HepG2 (cell line): ENCODE measurements at regions not wholly inside any gene's neighbourhood (a gene's known extent, or its start where the extent isn't known, plus 50 kb on each side); places are given as distances from the start of the nearest gene placed in this dataset.

Source experiments
- ATAC-seq: fragments of 200-7000 bp; cut with Tn5 transposase; 3 replicates; pipeline ENCODE4 v1.9.1; 2020; ENCODE audit warnings: mild to moderate bottlenecking, moderate library complexity
- BruUV-seq: library from RNA; stranded (reverse); fragments of 400-500 nt; replicated peaks from 2 replicates; lab custom pipeline; 2021; lab: Mats Ljungman, UMichigan
- CTCF ChIA-PET: fragments of 300-600 bp; formaldehyde crosslinking; extraction: SDS; loops from one replicate; lab custom pipeline; 2021; ENCODE audit warnings: low total read pairs, inconsistent platforms, low intra/inter-chr PET ratio; lab: Yijun Ruan, JAX
- POLR2A ChIA-PET: fragments of 350-600 bp; sonication (Branson Sonifier 250); formaldehyde crosslinking; loops from one replicate; lab custom pipeline; 2020; ENCODE audit warnings: antibody characterized with exemption, inconsistent platforms; lab: Yijun Ruan, JAX
- DNase-seq: peaks from one replicate; pipeline ENCODE4 v3.0.0-alpha.2; 2015; ENCODE audit warnings: low spot score
- FAIRE-seq: peaks from 3 replicates; lab custom pipeline; 2011; peaks lifted over from hg19 to GRCh38; lab: Jason Lieb, UNC
- H2AFZ ChIP-seq: one replicate; pipeline ENCODE4 v1.6.1; 2011; ENCODE audit warnings: low read length, inconsistent platforms
- H3K27ac ChIP-seq: fragments of 300-600 bp; 3 replicates; pipeline ENCODE4 v1.8.0; 2011; ENCODE audit warnings: mixed run types, mild to moderate bottlenecking, mixed read lengths, low read length, inconsistent platforms; ENCODE audit not compliant: insufficient read depth; ENCODE audit errors: extremely low read length
- H3K27me3 ChIP-seq, 2 experiments: fragments of 200-600 bp in 1 of 2; 2 replicates in 1 of 2; 3 replicates in 1 of 2; pipeline versions ENCODE4 v1.6.0 to v1.8.0; 2011; ENCODE audit warnings: low read length in 2 of 2, mild to moderate bottlenecking in 2 of 2, moderate library complexity in 2 of 2, inconsistent platforms in 1 of 2; ENCODE audit not compliant: insufficient read depth in 2 of 2, control insufficient read depth in 1 of 2
- H3K36me3 ChIP-seq, 2 experiments: fragments of 200-600 bp in 1 of 2; replicated peaks in 1 of 2; 2 replicates in 1 of 2; 3 replicates in 1 of 2; pipeline versions ENCODE4 v1.5.1 to v1.8.0; 2011; ENCODE audit warnings: low read length in 2 of 2, inconsistent platforms in 1 of 2; ENCODE audit not compliant: insufficient read depth in 2 of 2, control insufficient read depth in 1 of 2
- H3K4me1 ChIP-seq: 2 replicates; pipeline ENCODE4 v1.5.1; 2012; ENCODE audit warnings: low read length, inconsistent platforms; ENCODE audit not compliant: insufficient read depth
- H3K4me2 ChIP-seq: 2 replicates; pipeline ENCODE4 v1.6.0; 2011; ENCODE audit warnings: low read depth, low read length, inconsistent platforms
- H3K4me3 ChIP-seq, 3 experiments: fragments of 200-600 bp in 1 of 3; sonication (generic), shearing (Covaris generic) in 1 of 3; replicated peaks in 1 of 3; 2 replicates each; pipeline ENCODE4 v1.5.1; 2011 to 2016; ENCODE audit warnings: low read length in 3 of 3, inconsistent platforms in 2 of 3, low read depth in 2 of 3, mild to moderate bottlenecking in 2 of 3, control low read depth in 1 of 3, mixed read lengths in 1 of 3; ENCODE audit not compliant: insufficient read depth in 1 of 3
- H3K79me2 ChIP-seq: one replicate; pipeline ENCODE4 v1.6.1; 2011; ENCODE audit warnings: low read length, inconsistent platforms; ENCODE audit not compliant: insufficient read depth
- H3K9ac ChIP-seq: 2 replicates; pipeline ENCODE4 v1.6.0; 2011; ENCODE audit warnings: mild to moderate bottlenecking, low read depth, low read length, inconsistent platforms; ENCODE audit not compliant: insufficient read depth
- H3K9me3 ChIP-seq: 2 replicates; pipeline ENCODE4 v1.5.1; 2012; ENCODE audit warnings: mild to moderate bottlenecking, low read length
- H4K20me1 ChIP-seq: 2 replicates; pipeline ENCODE4 v1.6.0; 2011; ENCODE audit warnings: inconsistent platforms, mild to moderate bottlenecking, low read length, moderate library complexity; ENCODE audit not compliant: insufficient read depth
- ATF3 ChIP-seq: sonication (generic); formaldehyde crosslinking; IDR thresholded peaks from 2 replicates; pipeline ENCODE4 v1.4.0; 2020; ENCODE audit warnings: missing genetic modification reagents
- CBX5 ChIP-seq: sonication (generic); formaldehyde crosslinking; IDR thresholded peaks from 2 replicates; pipeline ENCODE4 v1.4.0; 2020; ENCODE audit warnings: missing genetic modification reagents, borderline replicate concordance
- EHMT2 ChIP-seq: fragments of 200-600 bp; sonication (generic); IDR thresholded peaks from 2 replicates; pipeline ENCODE4 v1.7.0; 2017; ENCODE audit warnings: antibody characterized with exemption, low read depth, low read length, borderline replicate concordance
- LRRFIP1 ChIP-seq: sonication (generic); formaldehyde crosslinking; conservative IDR thresholded peaks from 2 replicates; pipeline ENCODE4 v1.4.0; 2020; ENCODE audit warnings: missing genetic modification reagents
- SMAD9 ChIP-seq: sonication (generic); formaldehyde crosslinking; IDR thresholded peaks from 2 replicates; pipeline ENCODE4 v1.5.1; 2020; ENCODE audit warnings: mild to moderate bottlenecking, missing genetic modification reagents
- SMC3 ChIP-seq: IDR thresholded peaks from 2 replicates; pipeline ENCODE4 v1.6.1; 2011; ENCODE audit warnings: low read length, improper control_type of control experiment
- ZC3H13 ChIP-seq: sonication (generic); formaldehyde crosslinking; IDR thresholded peaks from 2 replicates; pipeline ENCODE4 v1.8.1; 2023; ENCODE audit warnings: mild to moderate bottlenecking, missing genetic modification reagents, moderate library complexity
- ZNF282 ChIP-seq: fragments of 450-650 bp; IDR thresholded peaks from 2 replicates; pipeline ENCODE4 v1.6.1; 2018; ENCODE audit not compliant: partially characterized antibody
- ZNF75D ChIP-seq: sonication (generic); formaldehyde crosslinking; IDR thresholded peaks from 2 replicates; pipeline ENCODE4 v1.8.1; 2023; ENCODE audit warnings: missing genetic modification reagents, mild to moderate bottlenecking, borderline replicate concordance
- ZNF773 ChIP-seq: sonication (generic); formaldehyde crosslinking; IDR thresholded peaks from 2 replicates; pipeline ENCODE4 v1.4.0; 2020; ENCODE audit warnings: missing genetic modification reagents, borderline replicate concordance
- ZNF775 ChIP-seq: sonication (generic); formaldehyde crosslinking; IDR thresholded peaks from 2 replicates; pipeline ENCODE4 v1.4.0; 2020; ENCODE audit warnings: missing genetic modification reagents, mild to moderate bottlenecking, moderate library complexity, borderline replicate concordance
- ZSCAN30 ChIP-seq: sonication (generic); formaldehyde crosslinking; IDR thresholded peaks from 2 replicates; pipeline ENCODE4 v1.5.0; 2020; ENCODE audit warnings: mild to moderate bottlenecking, missing genetic modification reagents
- WGBS: methylation state at CpG from one replicate; pipeline ENCODE4 v1.1.6; 2017; ENCODE audit warnings: low lambda C conversion rate; 5-methylcytosine and 5-hydroxymethylcytosine counted together
- in situ Hi-C: cut with HindIII; loops from 2 replicates; pipeline ENCODE4 v1.10.0; 2017; ENCODE audit warnings: low pct_unique_long_range_greater_than_20kb; ENCODE audit not compliant: extremely low pct_ligation_motif_present
- intact Hi-C: fragments of 100-400 bp; cut with micrococcal nuclease; formaldehyde crosslinking; loops from one replicate; pipeline ENCODE4 v1.10.0; 2022; ENCODE audit not compliant: unreplicated experiment
- TF ChIP-seq, protein P1 (sequence below): sonication (generic); formaldehyde crosslinking; conservative IDR thresholded peaks from 2 replicates; pipeline ENCODE4 v1.4.0; 2020; ENCODE audit warnings: missing genetic modification reagents

DNA sequence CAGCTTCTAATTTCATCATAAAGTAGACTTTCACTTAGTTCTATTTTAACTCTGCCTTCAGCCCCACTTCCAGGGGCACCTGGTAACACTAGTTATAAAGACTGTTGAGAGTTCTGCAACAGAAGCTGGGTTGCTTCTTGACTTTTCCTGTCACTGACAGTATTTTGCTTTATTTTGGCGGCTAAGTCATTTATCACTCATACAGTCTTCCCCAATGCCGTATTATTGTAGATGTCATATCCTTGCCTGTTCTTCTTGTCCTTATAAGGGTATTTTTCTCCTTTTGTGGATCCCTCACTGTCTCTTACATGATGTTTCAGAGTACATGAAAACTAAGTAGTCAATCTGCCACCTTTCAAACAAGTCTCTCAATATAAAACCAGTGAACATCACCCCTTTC is 369.0 kb upstream of the PPP2R3A start:
- WGBS, result 0% methylated on average over 2 of the region's 2 CpGs
- Histone ChIP-seq H3K9ac (no peak overlapping the region), H3K9me3 (no peaks in the 10 kb centered on the region), H3K27ac (no peak overlapping the region), H3K79me2 (no peaks in the 10 kb centered on the region), H3K36me3 (no peaks in the 10 kb centered on the region), H4K20me1 (no peaks in the 10 kb centered on the region), H2AFZ (no peak overlapping the region), H3K4me3 (no peak overlapping the region)
- BruUV-seq, result no TSS peak
- no peak for FAIRE-seq
- no peak for DNase-seq
- intact Hi-C loops, result no loop called here
- no peak for ATAC-seq
- TF ChIP-seq ZNF75D (CRISPR knock-in tag), result no peak
- no peak for TF ChIP-seq ZSCAN30 (CRISPR knock-in tag)
- TF ChIP-seq, protein P1, sequence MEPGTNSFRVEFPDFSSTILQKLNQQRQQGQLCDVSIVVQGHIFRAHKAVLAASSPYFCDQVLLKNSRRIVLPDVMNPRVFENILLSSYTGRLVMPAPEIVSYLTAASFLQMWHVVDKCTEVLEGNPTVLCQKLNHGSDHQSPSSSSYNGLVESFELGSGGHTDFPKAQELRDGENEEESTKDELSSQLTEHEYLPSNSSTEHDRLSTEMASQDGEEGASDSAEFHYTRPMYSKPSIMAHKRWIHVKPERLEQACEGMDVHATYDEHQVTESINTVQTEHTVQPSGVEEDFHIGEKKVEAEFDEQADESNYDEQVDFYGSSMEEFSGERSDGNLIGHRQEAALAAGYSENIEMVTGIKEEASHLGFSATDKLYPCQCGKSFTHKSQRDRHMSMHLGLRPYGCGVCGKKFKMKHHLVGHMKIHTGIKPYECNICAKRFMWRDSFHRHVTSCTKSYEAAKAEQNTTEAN, result no peak
- no peak for TF ChIP-seq ATF3 (CRISPR knock-in tag)
- no peak for TF ChIP-seq LRRFIP1 (CRISPR knock-in tag)
- no peak for TF ChIP-seq EHMT2
- TF ChIP-seq ZNF775 (CRISPR knock-in tag), result no peak
- TF ChIP-seq SMAD9 (CRISPR knock-in tag), result no peak
- TF ChIP-seq SMC3, result no peak
- TF ChIP-seq ZNF773, result no peak
- TF ChIP-seq CBX5 (CRISPR knock-in tag), result no peak
- no peak for TF ChIP-seq ZNF282
- no peak for TF ChIP-seq ZC3H13 (CRISPR knock-in tag)
- TF ChIP-seq, all 625 proteins: peak for 0
- no peaks in the 10 kb centered on the region for H3K4me1 ChIP-seq
- CTCF ChIA-PET, result no interaction called here
- H3K27me3 ChIP-seq, result no peaks in the 10 kb centered on the region
- POLR2A ChIA-PET, result no interaction called here
- H3K4me2 ChIP-seq, result no peak overlapping the region
- in situ Hi-C loops, result no loop called here
